ENCODE measurements at regions not wholly inside any gene's neighbourhood (a gene's known extent, or its start where the extent isn't known, plus 50 kb on each side); places are given as distances from the start of the nearest gene placed in this dataset.

- TF ChIP-seq POLR2A (IDR thresholded peaks at IDR 0.05; ENCODE audit: low read depth, low read length) (no peak), TAF1 (IDR thresholded peaks at IDR 0.05; ENCODE audit: low read depth, low read length) (no peak), POLR2AphosphoS5 (IDR thresholded peaks at IDR 0.05; ENCODE audit: low read depth, low read length) (no peak), POU2F2 (IDR thresholded peaks at IDR 0.05; ENCODE audit: low read depth, low read length) (no peak), PAX5 (IDR thresholded peaks at IDR 0.05; ENCODE audit: insufficient read depth, low read length, severe bottlenecking) (no peak), SPI1 (IDR thresholded peaks at IDR 0.05; ENCODE audit: low read depth, low read length) (no peak)
Observed at GRCh38 chr3:176931991-176932390, 265.3 kb downstream of the TBL1XR1 start.

Data from GM12891 (cell line).